IPS-18a (cell line): ENCODE measurements at regions not wholly inside any gene's neighbourhood (a gene's known extent, or its start where the extent isn't known, plus 50 kb on each side); places are given as distances from the start of the nearest gene placed in this dataset.

Source experiments
- H3K27ac ChIP-seq: one replicate; pipeline ENCODE4 v1.5.1; 2013; ENCODE audit warnings: low read length
- H3K27me3 ChIP-seq: one replicate; pipeline ENCODE4 v1.6.1; 2013; ENCODE audit warnings: mild to moderate bottlenecking, low read length; ENCODE audit not compliant: control insufficient read depth, insufficient read depth
- H3K36me3 ChIP-seq: one replicate; pipeline ENCODE4 v1.6.1; 2013; ENCODE audit warnings: low read depth, low read length; ENCODE audit not compliant: control insufficient read depth
- H3K4me1 ChIP-seq: one replicate; pipeline ENCODE4 v1.6.1; 2013; ENCODE audit warnings: low read depth, low read length; ENCODE audit not compliant: control insufficient read depth
- H3K4me3 ChIP-seq: one replicate; pipeline ENCODE4 v1.5.1; 2013; ENCODE audit warnings: low read length
- H3K9ac ChIP-seq: one replicate; pipeline ENCODE4 v1.6.1; 2013; ENCODE audit warnings: mild to moderate bottlenecking, low read length, moderate library complexity
- H3K9me3 ChIP-seq: one replicate; pipeline ENCODE4 v1.6.1; 2013; ENCODE audit warnings: low read depth, low read length; ENCODE audit not compliant: control insufficient read depth

- no peak overlapping the region for H3K4me3 ChIP-seq
- H3K36me3 ChIP-seq, result no peaks in the 10 kb centered on the region
- H3K4me1 ChIP-seq, result peaks cover 5% of the 10 kb centered on the region
- no peaks in the 10 kb centered on the region for H3K9me3 ChIP-seq
- no peaks in the 10 kb centered on the region for H3K27me3 ChIP-seq
- no peak overlapping the region for H3K27ac ChIP-seq
- no peak overlapping the region for H3K9ac ChIP-seq
Observed at GRCh38 chr15:62981071-62981470, 61.5 kb upstream of the TPM1 start.

- no peak overlapping the region for H3K9ac ChIP-seq
- no peaks in the 10 kb centered on the region for H3K9me3 ChIP-seq
- H3K4me3 ChIP-seq, result no peak overlapping the region
- H3K4me1 ChIP-seq, result peaks cover 5% of the 10 kb centered on the region
- H3K27me3 ChIP-seq, result no peaks in the 10 kb centered on the region
- no peak overlapping the region for H3K27ac ChIP-seq
- H3K36me3 ChIP-seq, result no peaks in the 10 kb centered on the region
Observed at GRCh38 chr15:62983956-62984355, 58.6 kb upstream of the TPM1 start.

GRCh38 chr15:62985768-62986167, 56.8 kb upstream of the TPM1 start:
- Histone ChIP-seq H3K4me3 (no peak overlapping the region), H3K4me1 (peaks cover 5% of the 10 kb centered on the region), H3K27me3 (no peaks in the 10 kb centered on the region), H3K9ac (no peak overlapping the region), H3K9me3 (no peaks in the 10 kb centered on the region), H3K36me3 (no peaks in the 10 kb centered on the region), H3K27ac (no peak overlapping the region)

GRCh38 chr15:62986948-62987347, 55.6 kb upstream of the TPM1 start:
- no peaks in the 10 kb centered on the region for H3K9me3 ChIP-seq

GRCh38 chr15:62988701-62989100, 53.8 kb upstream of the TPM1 start:
- Histone ChIP-seq H3K9ac (no peak overlapping the region), H3K36me3 (no peaks in the 10 kb centered on the region), H3K27me3 (no peaks in the 10 kb centered on the region), H3K9me3 (no peaks in the 10 kb centered on the region), H3K27ac (no peak overlapping the region), H3K4me3 (no peak overlapping the region), H3K4me1 (peaks cover 5% of the 10 kb centered on the region)

More at GRCh38 chr15:62986948-62987347, 55.6 kb upstream of the TPM1 start:
- Histone ChIP-seq H3K27me3 (no peaks in the 10 kb centered on the region), H3K36me3 (no peaks in the 10 kb centered on the region), H3K4me1 (peaks cover 5% of the 10 kb centered on the region), H3K4me3 (no peak overlapping the region), H3K9ac (no peak overlapping the region), H3K27ac (no peak overlapping the region)

- no peaks in the 10 kb centered on the region for H3K9me3 ChIP-seq
- no peak overlapping the region for H3K4me3 ChIP-seq
- H3K9ac ChIP-seq, result no peak overlapping the region
- H3K27me3 ChIP-seq, result no peaks in the 10 kb centered on the region
- H3K4me1 ChIP-seq, result peaks cover 5% of the 10 kb centered on the region
- no peaks in the 10 kb centered on the region for H3K36me3 ChIP-seq
- no peak overlapping the region for H3K27ac ChIP-seq
Observed at GRCh38 chr15:62989366-62990055, 53.0 kb upstream of the TPM1 start.

GRCh38 chr15:62991698-62992097, 50.8 kb upstream of the TPM1 start:
- Histone ChIP-seq H3K36me3 (no peaks in the 10 kb centered on the region), H3K4me3 (no peak overlapping the region), H3K4me1 (no peaks in the 10 kb centered on the region), H3K27me3 (no peaks in the 10 kb centered on the region), H3K27ac (no peak overlapping the region), H3K9me3 (no peaks in the 10 kb centered on the region), H3K9ac (no peak overlapping the region)

- H3K27ac ChIP-seq, result no peak overlapping the region
- H3K4me1 ChIP-seq, result no peaks in the 10 kb centered on the region
Observed at GRCh38 chr15:62992302-62992701, 50.2 kb upstream of the TPM1 start.

More at GRCh38 chr15:62992302-62992701, 50.2 kb upstream of the TPM1 start:
- Histone ChIP-seq H3K9ac (no peak overlapping the region), H3K4me3 (no peak overlapping the region), H3K27me3 (no peaks in the 10 kb centered on the region), H3K9me3 (no peaks in the 10 kb centered on the region), H3K36me3 (no peaks in the 10 kb centered on the region)
